Suprapubic skin (tissue), 4 donors: ENCODE measurements at regions not wholly inside any gene's neighbourhood (a gene's known extent, or its start where the extent isn't known, plus 50 kb on each side); places are given as distances from the start of the nearest gene placed in this dataset.

ENCODE experiments used
- EP300 ChIP-seq: sonication (generic); formaldehyde crosslinking; IDR thresholded peaks from one replicate; pipeline ENCODE4 v1.6.1; 2017; ENCODE audit warnings: antibody characterized with exemption
- POLR2AphosphoS5 ChIP-seq, 3 donors: sonication (generic); formaldehyde crosslinking; IDR thresholded peaks; one replicate each; pipeline ENCODE4 v1.6.1; 2017; ENCODE audit warnings: antibody characterized with exemption in 3 of 3

- TF ChIP-seq EP300 (no peak), POLR2AphosphoS5 (IDR thresholded peaks at IDR 0.05) (no peak)
These were observed 314.9 kb downstream of the TLE3 start for GRCh38 chr15:69782809-69783208.
